SK-MEL-5 (cell line): ENCODE measurements at regions not wholly inside any gene's neighbourhood (a gene's known extent, or its start where the extent isn't known, plus 50 kb on each side); places are given as distances from the start of the nearest gene placed in this dataset.

ENCODE experiments used
- DNase-seq: peaks from one replicate; pipeline ENCODE4 v3.0.0-alpha.2; 2016; ENCODE audit warnings: low read depth, low spot score
- in situ Hi-C: cut with HindIII; loops from 2 replicates; pipeline ENCODE4 v1.10.0; 2016; ENCODE audit warnings: low sequenced_read_pairs, high pct_unique_total_duplicates, low pct_unique_long_range_greater_than_20kb

GRCh38 chr3:72475258-72476138 lies 372.7 kb downstream of the SHQ1 start:
- in situ Hi-C loops: no loop called here
- no peak for DNase-seq

- DNase-seq: no peak
- in situ Hi-C loops: no loop called here
Observed at GRCh38 chr3:72474775-72475174, 373.5 kb downstream of the SHQ1 start.

- no peak for DNase-seq
- in situ Hi-C loops: no loop called here
Observed at GRCh38 chr3:72473156-72473555, 375.1 kb downstream of the SHQ1 start.

GRCh38 chr3:72470904-72471417 lies 377.3 kb downstream of the SHQ1 start:
- in situ Hi-C loops: no loop called here
- DNase-seq: no peak

GRCh38 chr3:72465853-72466252 lies 382.4 kb downstream of the SHQ1 start:
- DNase-seq: no peak
- in situ Hi-C loops: no loop called here

- in situ Hi-C loops: no loop called here
- DNase-seq: no peak
Observed at GRCh38 chr3:72463083-72463482, 385.2 kb downstream of the SHQ1 start.

GRCh38 chr3:72462595-72463011 lies 385.6 kb downstream of the SHQ1 start:
- DNase-seq: no peak
- in situ Hi-C loops: no loop called here

GRCh38 chr3:72461787-72462186 lies 386.5 kb downstream of the SHQ1 start:
- no peak for DNase-seq
- in situ Hi-C loops: no loop called here

GRCh38 chr3:72460205-72461174 lies 387.8 kb downstream of the SHQ1 start:
- no peak for DNase-seq
- in situ Hi-C loops: no loop called here

GRCh38 chr3:72459588-72459987 lies 388.7 kb downstream of the SHQ1 start:
- in situ Hi-C loops: no loop called here
- no peak for DNase-seq

GRCh38 chr3:72458375-72458774 lies 389.9 kb downstream of the SHQ1 start:
- DNase-seq: no peak
- in situ Hi-C loops: no loop called here

GRCh38 chr3:72454441-72454840 lies 393.8 kb downstream of the SHQ1 start:
- in situ Hi-C loops: no loop called here

GRCh38 chr3:72453706-72454105 lies 394.5 kb downstream of the SHQ1 start:
- DNase-seq: no peak
- in situ Hi-C loops: no loop called here

More at GRCh38 chr3:72454441-72454840, 393.8 kb downstream of the SHQ1 start:
- no peak for DNase-seq

GRCh38 chr3:72452745-72453144 lies 395.5 kb downstream of the SHQ1 start:
- in situ Hi-C loops: no loop called here

GRCh38 chr3:72451841-72452240 lies 396.4 kb downstream of the SHQ1 start:
- no peak for DNase-seq
- in situ Hi-C loops: no loop called here

More at GRCh38 chr3:72452745-72453144, 395.5 kb downstream of the SHQ1 start:
- no peak for DNase-seq

- no peak for DNase-seq
- in situ Hi-C loops: no loop called here
Observed at GRCh38 chr3:72449551-72449950, 398.7 kb downstream of the SHQ1 start.

- in situ Hi-C loops: no loop called here
Observed at GRCh38 chr3:72448858-72449257, 399.4 kb downstream of the SHQ1 start.

GRCh38 chr3:72448375-72448823 lies 399.8 kb downstream of the SHQ1 start:
- in situ Hi-C loops: no loop called here
- DNase-seq: no peak

More at GRCh38 chr3:72448858-72449257, 399.4 kb downstream of the SHQ1 start:
- peak; percentile 55 for DNase-seq
